HG03342 (cell line): ENCODE measurements at regions not wholly inside any gene's neighbourhood (a gene's known extent, or its start where the extent isn't known, plus 50 kb on each side); places are given as distances from the start of the nearest gene placed in this dataset.

Source experiments
- ATAC-seq: cut with Tn5 transposase; IDR thresholded peaks from one replicate; pipeline ENCODE4 v1.9.1; 2021; ENCODE audit warnings: mild to moderate bottlenecking, moderate library complexity; ENCODE audit not compliant: unreplicated experiment

GRCh38 chr6:23096876-23097275 is 527.5 kb downstream of the HDGFL1 start:
- no peak for ATAC-seq

DNA sequence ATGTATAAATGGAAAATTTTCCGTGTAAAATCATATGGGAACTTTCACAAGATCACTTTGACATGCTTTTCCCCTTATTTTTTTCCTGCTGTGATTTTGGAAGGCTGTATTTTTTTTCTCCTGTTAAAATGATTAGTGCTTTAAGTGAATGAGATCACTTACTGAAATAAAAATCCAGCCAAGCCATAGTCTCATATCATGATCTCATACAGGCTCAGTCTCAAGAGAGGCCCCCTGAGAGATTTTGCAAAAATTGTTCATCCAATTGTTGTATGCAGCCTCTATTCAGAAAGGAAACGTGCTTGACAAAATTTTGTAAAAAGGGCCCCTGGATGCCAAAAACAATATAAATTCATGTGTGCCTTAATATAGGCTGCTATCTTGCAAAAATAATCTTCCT is 528.2 kb downstream of the HDGFL1 start:
- no peak for ATAC-seq

GRCh38 chr6:23106951-23107350 is 537.6 kb downstream of the HDGFL1 start:
- no peak for ATAC-seq

DNA sequence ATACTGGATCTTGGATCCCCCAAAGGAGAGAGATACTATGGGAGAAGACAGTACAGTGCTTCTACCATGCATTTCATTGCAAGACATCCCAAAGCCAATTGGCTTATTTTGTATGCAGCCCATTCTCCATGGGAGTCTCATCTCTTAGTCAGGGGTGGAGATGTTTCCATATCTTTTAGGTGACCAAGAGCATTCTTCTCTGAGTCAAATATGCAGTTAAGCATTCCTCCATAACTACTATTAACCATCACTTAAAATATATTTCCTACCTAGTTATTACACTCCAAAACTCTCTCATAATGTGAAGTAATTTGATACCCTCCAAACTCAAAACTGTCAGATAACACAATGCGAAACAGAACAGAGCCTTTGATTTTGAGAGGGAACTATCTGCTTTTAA is 542.6 kb downstream of the HDGFL1 start:
- no peak for ATAC-seq

GRCh38 chr6:23114812-23115504 is 545.6 kb downstream of the HDGFL1 start:
- no peak for ATAC-seq

DNA sequence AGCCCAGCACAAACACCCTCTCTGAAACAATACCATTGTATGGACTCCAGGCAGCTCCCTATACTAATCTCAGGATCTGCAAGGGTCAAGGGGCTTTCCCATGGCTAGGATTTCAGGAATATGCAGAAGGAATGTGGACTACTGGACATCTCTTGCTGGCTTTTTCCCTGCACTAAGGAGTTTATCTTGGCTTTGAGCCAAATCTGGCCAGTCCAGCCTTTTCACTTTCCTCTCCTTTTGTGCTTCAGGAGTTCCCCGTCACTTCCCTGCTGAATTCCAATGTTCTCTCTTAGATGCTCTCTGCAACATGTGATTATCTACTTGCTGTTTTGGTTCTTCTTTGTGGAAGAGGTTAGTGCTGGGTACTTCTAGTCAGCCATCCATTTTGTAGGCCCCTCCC is 568.2 kb downstream of the HDGFL1 start:
- no peak for ATAC-seq

DNA sequence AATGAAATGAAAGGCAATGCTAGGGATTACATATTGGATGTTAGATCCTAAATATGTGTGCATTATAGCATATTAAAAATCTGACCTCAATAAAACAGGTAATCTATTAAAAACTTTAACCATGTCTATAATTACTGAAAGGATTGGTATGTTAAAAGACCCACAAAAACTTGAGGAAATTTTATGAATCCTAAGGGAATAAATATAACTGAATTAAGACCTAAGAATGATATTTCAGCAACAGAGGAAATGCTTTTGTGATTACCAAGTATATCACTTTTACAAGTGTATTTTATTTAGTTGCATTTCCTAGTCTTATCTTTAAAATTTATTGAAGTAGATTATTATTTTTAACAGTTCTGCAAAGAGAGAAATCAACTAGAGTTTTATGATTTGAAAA is 571.5 kb downstream of the HDGFL1 start:
- no peak for ATAC-seq

GRCh38 chr6:23145781-23146180 is 576.4 kb downstream of the HDGFL1 start:
- ATAC-seq, result no peak

GRCh38 chr6:23154159-23154558 is 584.8 kb downstream of the HDGFL1 start:
- ATAC-seq, result no peak

- ATAC-seq, result no peak
Observed at GRCh38 chr6:23170049-23170448, 600.7 kb downstream of the HDGFL1 start.

- ATAC-seq, result no peak
Observed at GRCh38 chr6:23173234-23173633, 603.9 kb downstream of the HDGFL1 start.

GRCh38 chr6:23174781-23175361 is 605.5 kb downstream of the HDGFL1 start:
- no peak for ATAC-seq

DNA sequence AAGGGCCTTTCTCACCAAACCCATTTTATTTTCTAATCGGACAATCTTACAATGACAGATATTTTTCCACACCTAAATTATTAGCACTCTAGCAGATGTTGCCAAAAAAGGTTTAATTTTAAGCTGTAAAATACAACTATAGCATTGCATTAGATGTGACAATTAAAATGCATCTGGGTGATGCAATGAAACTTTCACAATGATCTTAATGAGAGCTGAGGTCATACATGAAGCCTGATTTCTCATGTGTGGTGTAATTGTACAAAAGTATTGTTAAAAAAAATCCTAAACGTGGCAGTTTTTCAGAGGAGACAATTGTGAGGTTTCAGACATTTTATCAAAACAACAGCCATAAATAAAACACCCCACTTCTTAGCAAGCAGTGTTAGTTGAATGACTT is 606.0 kb downstream of the HDGFL1 start:
- ATAC-seq, result no peak

- ATAC-seq, result no peak
Observed at GRCh38 chr6:23176471-23176870, 607.1 kb downstream of the HDGFL1 start.

GRCh38 chr6:23176883-23177282 is 607.5 kb downstream of the HDGFL1 start:
- no peak for ATAC-seq

GRCh38 chr6:23177806-23178205 is 608.4 kb downstream of the HDGFL1 start:
- ATAC-seq, result no peak

DNA sequence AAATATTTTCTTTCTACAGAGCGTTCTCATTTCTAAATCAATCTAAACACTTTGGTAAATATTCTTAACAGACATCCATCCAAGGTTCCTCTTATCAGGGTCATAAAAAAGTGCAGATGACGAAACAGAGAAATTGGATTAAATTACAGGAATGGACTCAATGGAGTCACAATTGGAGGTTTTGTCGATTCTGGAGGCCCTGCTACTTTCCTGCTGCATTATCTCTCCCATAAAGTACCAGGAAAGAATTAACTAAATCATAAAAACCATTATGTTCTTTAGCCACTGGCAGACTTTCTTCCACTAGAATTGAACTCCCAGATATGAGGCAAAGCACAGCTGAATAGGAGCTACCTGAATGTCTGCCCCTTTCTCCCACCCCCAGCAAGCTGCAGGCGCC is 610.6 kb downstream of the HDGFL1 start:
- no peak for ATAC-seq

DNA sequence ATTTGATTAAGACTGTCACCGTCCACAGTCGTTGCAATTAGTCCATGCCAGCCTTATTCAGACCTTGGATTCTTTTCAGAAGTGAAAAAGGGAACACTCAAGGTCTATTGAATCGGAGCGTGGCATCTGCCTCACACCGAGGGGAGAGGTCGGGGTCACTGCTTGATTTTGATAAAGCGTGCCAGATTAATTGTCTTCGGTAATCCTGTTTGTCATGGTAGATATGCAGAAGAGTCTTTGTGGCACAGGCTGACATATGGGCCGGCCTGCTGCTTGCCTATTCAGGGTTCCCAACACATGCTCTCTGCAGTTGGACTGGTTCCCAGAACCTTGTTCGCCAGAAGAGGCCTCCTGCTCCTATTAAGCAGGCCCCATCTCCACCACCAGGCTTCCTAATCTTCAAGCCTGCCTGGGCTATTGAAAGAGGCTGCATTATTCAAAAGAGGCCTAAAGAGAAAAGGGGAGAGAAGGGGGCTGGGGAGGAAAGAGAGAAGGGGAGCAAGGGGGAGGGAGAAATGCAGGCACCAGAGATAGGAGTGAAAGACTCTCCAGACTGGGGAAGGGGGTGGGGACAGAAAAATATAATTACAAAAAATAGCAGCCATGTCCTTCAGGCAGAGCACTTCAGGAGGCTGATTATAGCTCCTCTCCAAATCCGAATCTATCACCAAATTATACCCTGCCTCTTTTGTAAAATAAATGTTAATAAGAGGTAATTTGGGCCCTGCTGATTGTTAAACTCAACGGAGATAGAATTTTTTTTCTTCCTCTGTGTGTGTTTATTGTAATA is 611.3 kb downstream of the HDGFL1 start:
- no peak for ATAC-seq

GRCh38 chr6:23181356-23182110 is 612.2 kb downstream of the HDGFL1 start:
- ATAC-seq, result no peak

DNA sequence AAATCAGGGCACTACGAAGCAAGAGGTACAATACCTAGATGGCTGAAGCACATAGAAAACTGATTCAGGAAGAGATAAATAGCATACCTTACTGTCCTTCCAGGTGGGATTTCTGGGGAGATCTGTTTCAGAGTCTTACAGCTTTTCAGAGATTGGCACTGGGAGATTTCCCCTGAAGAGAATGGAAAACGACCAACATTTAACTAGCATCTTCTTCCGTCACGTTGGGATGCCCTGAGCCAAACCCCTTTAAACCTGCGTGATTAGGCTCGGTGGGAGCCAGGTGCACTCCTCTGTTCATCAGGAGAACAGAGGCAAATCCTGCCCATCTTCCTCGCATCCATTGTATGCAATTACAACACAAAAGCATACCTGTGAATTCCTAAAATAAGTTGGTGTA is 614.5 kb downstream of the HDGFL1 start:
- no peak for ATAC-seq

DNA sequence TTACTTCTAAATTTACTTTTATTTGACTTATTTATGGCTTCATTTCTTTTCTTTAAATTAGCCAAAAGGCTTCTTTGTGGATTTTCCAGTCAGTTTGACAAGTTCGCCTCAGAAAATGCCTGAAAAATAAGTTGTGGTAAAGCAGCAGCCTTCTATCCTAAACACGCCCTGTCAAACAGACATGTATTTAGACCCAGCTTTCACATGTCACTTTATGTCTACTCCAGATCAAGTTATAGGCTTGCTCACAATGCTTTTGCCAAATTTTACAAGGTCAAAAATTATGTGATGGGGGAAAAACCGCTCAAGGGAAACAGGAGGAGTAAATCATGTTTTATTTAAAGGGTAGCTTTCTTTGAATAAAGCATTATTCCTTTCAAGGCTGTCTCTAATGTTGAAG is 615.0 kb downstream of the HDGFL1 start:
- no peak for ATAC-seq
